ENCODE measurements at regions not wholly inside any gene's neighbourhood (a gene's known extent, or its start where the extent isn't known, plus 50 kb on each side); places are given as distances from the start of the nearest gene placed in this dataset.

GRCh38 chr10:109105725-109106124 is 817.6 kb downstream of the XPNPEP1 start:
- H3K4me1 ChIP-seq, result no peaks in the 10 kb centered on the region
- no peaks in the 10 kb centered on the region for H3K27me3 ChIP-seq
- H3K27ac ChIP-seq (replicated peaks in 1 of 4), result no peak overlapping the region
- no peaks in the 10 kb centered on the region for H3K36me3 ChIP-seq
- WGBS, result 73% methylated on average over 2 of the region's 2 CpGs
- H3K4me3 ChIP-seq, result no peak overlapping the region
- H3K9me3 ChIP-seq, result no peaks in the 10 kb centered on the region
- no peak for TF ChIP-seq EP300 (IDR thresholded peaks at IDR 0.05)
- no peak for TF ChIP-seq POLR2AphosphoS5 (IDR thresholded peaks at IDR 0.05)
- TF ChIP-seq POLR2A (IDR thresholded peaks at IDR 0.05; ENCODE audit: low read depth), result no peak
- no peak for TF ChIP-seq CTCF (IDR thresholded peaks at IDR 0.05)
- intact Hi-C loops (cut with DNase I), result no loop called here
- DNase-seq (ENCODE audit: extremely low spot score), result no peak

GRCh38 chr10:109104806-109105205 is 818.5 kb downstream of the XPNPEP1 start:
- TF ChIP-seq EP300 (IDR thresholded peaks at IDR 0.05) (no peak), POLR2AphosphoS5 (IDR thresholded peaks at IDR 0.05) (no peak), POLR2A (IDR thresholded peaks at IDR 0.05; ENCODE audit: low read depth) (no peak), CTCF (IDR thresholded peaks at IDR 0.05) (no peak)
- Histone ChIP-seq H3K4me1 (no peaks in the 10 kb centered on the region), H3K27me3 (no peaks in the 10 kb centered on the region), H3K4me3 (no peak overlapping the region), H3K27ac (replicated peaks in 1 of 4) (no peak overlapping the region), H3K9me3 (no peaks in the 10 kb centered on the region), H3K36me3 (no peaks in the 10 kb centered on the region)
- WGBS, result 94% methylated on average over 2 of the region's 2 CpGs
- DNase-seq (ENCODE audit: extremely low spot score), result no peak
- intact Hi-C loops (cut with DNase I), result no loop called here

- TF ChIP-seq POLR2AphosphoS5 (IDR thresholded peaks at IDR 0.05) (no peak), EP300 (IDR thresholded peaks at IDR 0.05) (no peak), POLR2A (IDR thresholded peaks at IDR 0.05; ENCODE audit: low read depth) (no peak), CTCF (IDR thresholded peaks at IDR 0.05) (no peak)
- no peak for DNase-seq (ENCODE audit: extremely low spot score)
- no peaks in the 10 kb centered on the region for H3K9me3 ChIP-seq
- intact Hi-C loops (cut with DNase I), result no loop called here
- no peak overlapping the region for H3K4me3 ChIP-seq
- no peaks in the 10 kb centered on the region for H3K27me3 ChIP-seq
- WGBS, result 61% methylated on average over 2 of the region's 2 CpGs
- no peak overlapping the region for H3K27ac ChIP-seq (replicated peaks in 1 of 4)
- no peaks in the 10 kb centered on the region for H3K36me3 ChIP-seq
- no peaks in the 10 kb centered on the region for H3K4me1 ChIP-seq
These were observed 820.0 kb downstream of the XPNPEP1 start for GRCh38 chr10:109103278-109103677.

GRCh38 chr10:109089779-109090178 is 833.5 kb downstream of the XPNPEP1 start:
- WGBS, result 68% methylated on average over 3 of the region's 3 CpGs
- Histone ChIP-seq H3K4me3 (no peak overlapping the region), H3K27me3 (no peaks in the 10 kb centered on the region), H3K4me1 (no peaks in the 10 kb centered on the region), H3K9me3 (peaks cover 0 to 7% (median under 1%) of the 10 kb centered on the region in 4 donors), H3K27ac (replicated peaks in 1 of 4) (no peak overlapping the region), H3K36me3 (no peaks in the 10 kb centered on the region)
- intact Hi-C loops (cut with DNase I), result no loop called here
- DNase-seq (ENCODE audit: extremely low spot score), result no peak
- TF ChIP-seq POLR2A (IDR thresholded peaks at IDR 0.05; ENCODE audit: low read depth), result no peak
- no peak for TF ChIP-seq EP300 (IDR thresholded peaks at IDR 0.05)
- no peak for TF ChIP-seq CTCF (IDR thresholded peaks at IDR 0.05)
- TF ChIP-seq POLR2AphosphoS5 (IDR thresholded peaks at IDR 0.05), result no peak

GRCh38 chr10:109071539-109071938 is 851.8 kb downstream of the XPNPEP1 start:
- Histone ChIP-seq H3K27me3 (no peaks in the 10 kb centered on the region), H3K36me3 (no peaks in the 10 kb centered on the region), H3K4me1 (no peaks in the 10 kb centered on the region), H3K9me3 (peaks cover 0 to 4% (median 0%) of the 10 kb centered on the region in 4 donors), H3K27ac (replicated peaks in 1 of 4) (no peak overlapping the region), H3K4me3 (no peak overlapping the region)
- DNase-seq (ENCODE audit: extremely low spot score), result no peak
- WGBS, result 48% methylated on average over 2 of the region's 2 CpGs
- TF ChIP-seq CTCF (IDR thresholded peaks at IDR 0.05) (no peak), POLR2AphosphoS5 (IDR thresholded peaks at IDR 0.05) (no peak), EP300 (IDR thresholded peaks at IDR 0.05) (no peak), POLR2A (IDR thresholded peaks at IDR 0.05; ENCODE audit: low read depth) (no peak)
- intact Hi-C loops (cut with DNase I), result no loop called here
